ENCODE measurements at regions not wholly inside any gene's neighbourhood (a gene's known extent, or its start where the extent isn't known, plus 50 kb on each side); places are given as distances from the start of the nearest gene placed in this dataset.
A peak's percentile ranks its signal among the peaks of the same experiment; 100 is the strongest.

GRCh38 chr1:117678246-117678977, 72.6 kb downstream of the TENT5C start:
- DNase-seq = no peak
- no peak overlapping the region for H3K27ac ChIP-seq
- no peak overlapping the region for H3K4me3 ChIP-seq
- H3K36me3 ChIP-seq = no peaks in the 10 kb centered on the region
- peaks cover 0 to 35% (median 2%) of the 10 kb centered on the region in 4 donors for H3K4me1 ChIP-seq
- H3K9me3 ChIP-seq = no peaks in the 10 kb centered on the region
- TF ChIP-seq POLR2A (IDR thresholded peaks at IDR 0.05) = no peak
- no peak for TF ChIP-seq CTCF (IDR thresholded peaks at IDR 0.05)
- H3K27me3 ChIP-seq = no peaks in the 10 kb centered on the region

DNA sequence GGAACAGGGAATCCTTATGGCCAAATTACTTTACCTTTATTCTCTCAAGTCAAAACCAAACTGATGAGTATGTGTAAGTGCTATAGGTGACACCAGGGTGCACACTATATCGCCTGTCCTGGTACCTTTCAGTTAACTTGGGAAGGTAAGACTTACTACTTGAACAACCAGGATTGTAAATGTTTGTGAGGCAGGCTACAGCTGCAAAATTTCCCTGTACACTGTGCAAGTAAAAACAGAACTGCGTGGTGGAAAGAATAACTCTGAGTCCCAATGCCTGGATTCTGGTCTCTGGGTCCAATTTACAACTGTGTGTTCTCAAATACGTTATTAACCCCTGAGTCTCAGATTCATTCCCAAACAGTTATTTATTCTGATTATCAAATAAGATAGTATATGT, 73.5 kb downstream of the TENT5C start:
- Histone ChIP-seq H3K27ac (no peak overlapping the region), H3K9me3 (no peaks in the 10 kb centered on the region), H3K36me3 (no peaks in the 10 kb centered on the region), H3K4me3 (no peak overlapping the region), H3K27me3 (no peaks in the 10 kb centered on the region), H3K4me1 (peaks cover 0 to 35% (median 2%) of the 10 kb centered on the region in 4 donors)
- DNase-seq = no peak
- TF ChIP-seq POLR2A (IDR thresholded peaks at IDR 0.05) (no peak), CTCF (IDR thresholded peaks at IDR 0.05) (no peak)

- peak in 1 of 3 donors; percentile 62 for DNase-seq
- Histone ChIP-seq H3K4me1 (peaks cover 0 to 35% (median 2%) of the 10 kb centered on the region in 4 donors), H3K27me3 (no peaks in the 10 kb centered on the region), H3K4me3 (no peak overlapping the region), H3K9me3 (no peaks in the 10 kb centered on the region), H3K27ac (peak overlapping the region in 1 of 4 donors; percentile 35), H3K36me3 (no peaks in the 10 kb centered on the region)
- no peak for TF ChIP-seq CTCF (IDR thresholded peaks at IDR 0.05)
Observed at GRCh38 chr1:117679868-117680267, 74.0 kb downstream of the TENT5C start.

GRCh38 chr1:117680316-117681002, 74.6 kb downstream of the TENT5C start:
- peaks cover 0 to 35% (median 2%) of the 10 kb centered on the region in 4 donors for H3K4me1 ChIP-seq
- H3K4me3 ChIP-seq = no peak overlapping the region
- H3K9me3 ChIP-seq = no peaks in the 10 kb centered on the region
- no peaks in the 10 kb centered on the region for H3K27me3 ChIP-seq
- no peak for DNase-seq
- no peak for TF ChIP-seq CTCF (IDR thresholded peaks at IDR 0.05)
- no peak for TF ChIP-seq POLR2A (IDR thresholded peaks at IDR 0.05)
- H3K27ac ChIP-seq = peak overlapping the region in 2 of 4 donors; percentile 28 to 35
- H3K36me3 ChIP-seq = no peaks in the 10 kb centered on the region

DNA sequence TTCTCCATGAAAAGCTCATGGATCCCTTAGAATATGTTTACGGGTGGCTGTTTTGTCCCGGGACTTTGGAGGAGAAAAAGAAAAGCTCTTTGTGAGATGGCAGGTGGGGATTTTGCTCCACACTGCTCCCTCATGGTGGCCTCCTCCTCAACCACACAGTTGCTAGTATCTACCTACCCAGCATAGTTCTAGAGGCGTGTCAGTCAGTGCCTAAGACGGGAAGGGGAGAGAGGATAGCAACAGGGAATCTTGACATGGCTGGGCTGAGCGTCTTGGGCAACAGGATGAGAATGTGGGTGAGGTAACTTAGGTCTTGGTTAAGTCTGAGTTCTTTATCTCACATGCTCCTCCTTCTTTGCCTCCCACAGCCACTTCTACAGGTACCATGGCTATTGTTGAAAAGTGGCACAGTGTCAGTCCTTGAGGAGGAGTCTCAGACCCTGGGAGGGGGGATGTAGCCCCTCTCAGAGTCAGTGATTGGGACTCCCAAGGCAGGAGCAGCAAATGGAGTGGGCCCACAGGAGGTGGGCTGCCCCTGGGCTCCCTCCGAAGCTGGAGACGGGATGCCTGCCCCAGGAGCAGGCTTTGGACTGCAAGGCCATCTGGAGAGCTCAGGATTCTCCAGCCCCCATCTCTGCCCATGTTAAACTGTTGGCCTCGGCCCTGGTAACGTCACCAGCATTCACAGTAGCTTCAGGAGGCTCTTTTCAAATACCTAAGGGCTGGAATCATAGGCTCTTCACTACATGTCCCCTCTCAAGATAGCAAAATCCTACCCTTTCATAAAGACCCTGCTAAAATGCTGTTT, 75.4 kb downstream of the TENT5C start:
- TF ChIP-seq POLR2A (IDR thresholded peaks at IDR 0.05) (no peak), CTCF (IDR thresholded peaks at IDR 0.05) (peak in 2 of 6 experiments; percentile 16 to 21)
- Histone ChIP-seq H3K4me1 (peaks cover 0 to 35% (median 2%) of the 10 kb centered on the region in 4 donors), H3K36me3 (no peaks in the 10 kb centered on the region), H3K27ac (peak overlapping the region in 2 of 4 donors; percentile 4 to 28), H3K4me3 (no peak overlapping the region), H3K27me3 (no peaks in the 10 kb centered on the region), H3K9me3 (no peaks in the 10 kb centered on the region)
- no peak for DNase-seq
